Endothelial cell of umbilical vein (primary cell): ENCODE measurements at regions not wholly inside any gene's neighbourhood (a gene's known extent, or its start where the extent isn't known, plus 50 kb on each side); places are given as distances from the start of the nearest gene placed in this dataset.

Experiments
- BruUV-seq: library from RNA; stranded (reverse); fragments of 400-500 nt; replicated peaks from 2 replicates; lab custom pipeline; 2021; lab: Mats Ljungman, UMichigan
- CTCF ChIA-PET: fragments of 300-600, 350-600 bp; sonication (Branson Sonifier 250); formaldehyde crosslinking; loops from one replicate; lab custom pipeline; 2021; ENCODE audit warnings: antibody characterized with exemption, inconsistent platforms; lab: Charles Lee
- POLR2A ChIA-PET: fragments of 300-600, 350-600 bp; sonication (Branson Sonifier 250); formaldehyde crosslinking; loops from one replicate; lab custom pipeline; 2021; ENCODE audit warnings: antibody characterized with exemption, inconsistent platforms; lab: Charles Lee
- DNase-seq: peaks from one replicate; pipeline ENCODE4 v3.0.0-alpha.2; 2011; ENCODE audit warnings: low read depth, low spot score
- FAIRE-seq: peaks from 2 replicates; lab custom pipeline; 2011; peaks lifted over from hg19 to GRCh38; lab: Jason Lieb, UNC
- H2AFZ ChIP-seq: 2 replicates; pipeline ENCODE4 v1.6.0; 2012; ENCODE audit warnings: low read depth, low read length, control low read depth, inconsistent platforms
- H3K27ac ChIP-seq: 2 replicates; pipeline ENCODE4 v1.5.1; 2011; ENCODE audit warnings: low read depth, mild to moderate bottlenecking, control low read depth, low read length, moderate library complexity; ENCODE audit not compliant: insufficient read depth
- H3K27me3 ChIP-seq, 2 experiments: 2 replicates each; pipeline versions ENCODE4 v1.6.0 to v1.6.1; 2011; ENCODE audit warnings: low read length in 2 of 2, mixed read lengths in 1 of 2; ENCODE audit not compliant: control insufficient read depth in 2 of 2, insufficient read depth in 2 of 2
- H3K36me3 ChIP-seq, 2 experiments: 2 replicates in 1 of 2; 3 replicates in 1 of 2; pipeline ENCODE4 v1.5.1; 2011; ENCODE audit warnings: low read length in 2 of 2, mild to moderate bottlenecking in 1 of 2, moderate library complexity in 1 of 2; ENCODE audit not compliant: control insufficient read depth in 2 of 2, insufficient read depth in 2 of 2; ENCODE audit errors: extremely low read depth in 1 of 2
- H3K4me1 ChIP-seq: 3 replicates; pipeline ENCODE4 v1.5.1; 2011; ENCODE audit warnings: mild to moderate bottlenecking, low read length; ENCODE audit not compliant: control insufficient read depth, insufficient read depth; ENCODE audit errors: extremely low read depth
- H3K4me2 ChIP-seq: 2 replicates; pipeline ENCODE4 v1.6.1; 2011; ENCODE audit warnings: low read length, control low read depth, mixed read lengths; ENCODE audit not compliant: insufficient read depth
- H3K4me3 ChIP-seq, 3 experiments: fragments of 200-600 bp in 1 of 3; sonication (generic), shearing (Covaris generic) in 1 of 3; replicated peaks in 1 of 3; 2 replicates each; pipeline ENCODE4 v1.5.1; 2011 to 2016; ENCODE audit warnings: control low read depth in 3 of 3, low read length in 3 of 3, mild to moderate bottlenecking in 2 of 3, inconsistent platforms in 1 of 3, low read depth in 1 of 3, moderate library complexity in 1 of 3; ENCODE audit not compliant: insufficient read depth in 1 of 3
- H3K79me2 ChIP-seq: 2 replicates; pipeline ENCODE4 v1.6.0; 2012; ENCODE audit warnings: low read length, inconsistent platforms; ENCODE audit not compliant: control insufficient read depth, insufficient read depth
- H3K9ac ChIP-seq: replicated peaks from 2 replicates; pipeline ENCODE3; 2011; ENCODE audit warnings: low read length, control low read depth; ENCODE audit not compliant: insufficient read depth; ENCODE audit errors: extremely low read depth
- H3K9me1 ChIP-seq: replicated peaks from 3 replicates; pipeline ENCODE4 v1.6.0; 2011; ENCODE audit warnings: mild to moderate bottlenecking, low read length; ENCODE audit not compliant: control insufficient read depth, insufficient read depth; ENCODE audit errors: extremely low read depth
- H3K9me3 ChIP-seq: replicated peaks from 2 replicates; pipeline ENCODE4 v1.5.1; 2012; ENCODE audit warnings: low read length, inconsistent platforms; ENCODE audit not compliant: control insufficient read depth, insufficient read depth
- H4K20me1 ChIP-seq: replicated peaks from 2 replicates; pipeline ENCODE3; 2011; ENCODE audit warnings: mild to moderate bottlenecking, low read length; ENCODE audit not compliant: control insufficient read depth, insufficient read depth; ENCODE audit errors: extremely low read depth
- EZH2 ChIP-seq: IDR thresholded peaks from 2 replicates; pipeline ENCODE4 v1.6.1; 2012; ENCODE audit warnings: borderline replicate concordance, low read depth, mild to moderate bottlenecking, moderate library complexity, low read length, inconsistent platforms; ENCODE audit not compliant: severe bottlenecking
- FOS ChIP-seq: IDR thresholded peaks from 2 replicates; pipeline ENCODE4 v1.6.1; 2011; ENCODE audit warnings: mild to moderate bottlenecking, low read length, moderate library complexity, borderline replicate concordance; ENCODE audit not compliant: insufficient read depth
- GATA2 ChIP-seq: IDR thresholded peaks from 2 replicates; pipeline ENCODE4 v1.7.0; 2011; ENCODE audit warnings: low read depth, mild to moderate bottlenecking, moderate library complexity, mixed read lengths, low read length; ENCODE audit not compliant: insufficient read length, insufficient read depth
- JUN ChIP-seq: IDR thresholded peaks from 2 replicates; pipeline ENCODE4 v1.6.1; 2011; ENCODE audit warnings: borderline replicate concordance, low read depth; ENCODE audit not compliant: insufficient read length, insufficient read depth
- MAX ChIP-seq: IDR thresholded peaks from 2 replicates; pipeline ENCODE4 v1.6.1; 2011; ENCODE audit not compliant: insufficient read depth, insufficient read length
- MYC ChIP-seq: IDR thresholded peaks from one replicate; pipeline ENCODE4 v1.6.1; 2011; ENCODE audit warnings: mild to moderate bottlenecking, low read depth, low read length
- POLR2A ChIP-seq: IDR thresholded peaks from 2 replicates; pipeline ENCODE4 v1.6.1; 2012; ENCODE audit warnings: low read depth, mild to moderate bottlenecking, control low read depth, low read length
- POLR2AphosphoS5 ChIP-seq: IDR thresholded peaks from 2 replicates; pipeline ENCODE4 v1.6.1; 2012; ENCODE audit warnings: low read depth, mild to moderate bottlenecking, control low read depth, low read length, moderate library complexity; ENCODE audit not compliant: insufficient read depth
- dilution Hi-C: fragments of 300-500 bp; cut with MboI; formaldehyde crosslinking; loops from one replicate; pipeline ENCODE4 v1.15.0; 2019; ENCODE audit warnings: low sequenced_read_pairs; ENCODE audit not compliant: extremely low pct_ligation_motif_present
- intact Hi-C: fragments of 100-400 bp; cut with micrococcal nuclease; formaldehyde crosslinking; loops from one replicate; pipeline ENCODE4 v1.10.0; 2022
- TF ChIP-seq, protein P1 (sequence below), 2 donors: IDR thresholded peaks; 1 replicate in 1 of 2; 2 replicates in 1 of 2; pipeline ENCODE4 v1.5.1; 2011; ENCODE audit warnings: low read length in 2 of 2, mild to moderate bottlenecking in 2 of 2, moderate library complexity in 2 of 2, control low read depth in 1 of 2, inconsistent platforms in 1 of 2, low read depth in 1 of 2; ENCODE audit not compliant: insufficient read depth in 1 of 2; ENCODE audit errors: extremely low read depth in 1 of 2

- TF ChIP-seq POLR2AphosphoS5 = no peak
- no peaks in the 10 kb centered on the region for H3K9me1 ChIP-seq
- dilution Hi-C loops (no loop called here), intact Hi-C loops (no loop called here)
- no peaks in the 10 kb centered on the region for H4K20me1 ChIP-seq
- DNase-seq (no peak), FAIRE-seq (no peak)
- no peak overlapping the region for H3K27ac ChIP-seq
- ChIA-PET POLR2A (no interaction called here), CTCF (no interaction called here)
- no peak overlapping the region for H3K4me2 ChIP-seq
- H3K79me2 ChIP-seq = no peaks in the 10 kb centered on the region
- no peak overlapping the region for H3K9ac ChIP-seq
- no TSS peak for BruUV-seq
- H3K36me3 ChIP-seq = no peaks in the 10 kb centered on the region
- H3K27me3 ChIP-seq = no peaks in the 10 kb centered on the region
- no peak overlapping the region for H2AFZ ChIP-seq
- H3K4me3 ChIP-seq = no peak overlapping the region
- H3K9me3 ChIP-seq = no peaks in the 10 kb centered on the region
- no peaks in the 10 kb centered on the region for H3K4me1 ChIP-seq
Observed at GRCh38 chr9:100927763-100928162, 100.8 kb upstream of the PLPPR1 start.

- Histone ChIP-seq H3K36me3 (no peaks in the 10 kb centered on the region), H3K27ac (no peak overlapping the region), H3K79me2 (no peaks in the 10 kb centered on the region), H3K4me1 (no peaks in the 10 kb centered on the region), H2AFZ (no peak overlapping the region), H3K9me3 (no peaks in the 10 kb centered on the region), H4K20me1 (no peaks in the 10 kb centered on the region), H3K9ac (no peak overlapping the region), H3K27me3 (no peaks in the 10 kb centered on the region), H3K4me3 (no peak overlapping the region), H3K4me2 (no peak overlapping the region), H3K9me1 (no peaks in the 10 kb centered on the region)
- no peak for DNase-seq
- intact Hi-C loops (no loop called here), dilution Hi-C loops (no loop called here)
- POLR2A ChIA-PET = no interaction called here
- BruUV-seq = no TSS peak
- CTCF ChIA-PET = no interaction called here
- no peak for FAIRE-seq
- TF ChIP-seq POLR2AphosphoS5 (no peak), MYC (no peak), MAX (no peak), POLR2A (no peak), GATA2 (no peak), JUN (no peak), EZH2 (no peak), FOS (no peak)
- TF ChIP-seq, protein P1, sequence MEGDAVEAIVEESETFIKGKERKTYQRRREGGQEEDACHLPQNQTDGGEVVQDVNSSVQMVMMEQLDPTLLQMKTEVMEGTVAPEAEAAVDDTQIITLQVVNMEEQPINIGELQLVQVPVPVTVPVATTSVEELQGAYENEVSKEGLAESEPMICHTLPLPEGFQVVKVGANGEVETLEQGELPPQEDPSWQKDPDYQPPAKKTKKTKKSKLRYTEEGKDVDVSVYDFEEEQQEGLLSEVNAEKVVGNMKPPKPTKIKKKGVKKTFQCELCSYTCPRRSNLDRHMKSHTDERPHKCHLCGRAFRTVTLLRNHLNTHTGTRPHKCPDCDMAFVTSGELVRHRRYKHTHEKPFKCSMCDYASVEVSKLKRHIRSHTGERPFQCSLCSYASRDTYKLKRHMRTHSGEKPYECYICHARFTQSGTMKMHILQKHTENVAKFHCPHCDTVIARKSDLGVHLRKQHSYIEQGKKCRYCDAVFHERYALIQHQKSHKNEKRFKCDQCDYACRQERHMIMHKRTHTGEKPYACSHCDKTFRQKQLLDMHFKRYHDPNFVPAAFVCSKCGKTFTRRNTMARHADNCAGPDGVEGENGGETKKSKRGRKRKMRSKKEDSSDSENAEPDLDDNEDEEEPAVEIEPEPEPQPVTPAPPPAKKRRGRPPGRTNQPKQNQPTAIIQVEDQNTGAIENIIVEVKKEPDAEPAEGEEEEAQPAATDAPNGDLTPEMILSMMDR (IDR thresholded peaks at IDR 0.05; ENCODE audit: extremely low read depth in 1 of 2, insufficient read depth in 1 of 2, low read depth in 1 of 2, low read length in 2 of 2) = no peak
Observed at GRCh38 chr9:100933656-100934055, 94.9 kb upstream of the PLPPR1 start.
